Fibroblast of mammary gland (primary cell): ENCODE measurements at regions not wholly inside any gene's neighbourhood (a gene's known extent, or its start where the extent isn't known, plus 50 kb on each side); places are given as distances from the start of the nearest gene placed in this dataset.

ENCODE experiments used
- DNase-seq: peaks from one replicate; pipeline ENCODE4 v3.0.0-alpha.2; 2010; ENCODE audit warnings: low read depth
- H3K4me3 ChIP-seq: 2 replicates; pipeline ENCODE4 v1.5.1; 2011; ENCODE audit warnings: low read depth, mild to moderate bottlenecking, low read length, moderate library complexity; ENCODE audit not compliant: control insufficient read depth
- CTCF ChIP-seq: conservative IDR thresholded peaks from 2 replicates; pipeline ENCODE4 v1.5.1; 2011; ENCODE audit warnings: low read depth, low read length, inconsistent platforms; ENCODE audit not compliant: control insufficient read depth, insufficient read depth

DNA sequence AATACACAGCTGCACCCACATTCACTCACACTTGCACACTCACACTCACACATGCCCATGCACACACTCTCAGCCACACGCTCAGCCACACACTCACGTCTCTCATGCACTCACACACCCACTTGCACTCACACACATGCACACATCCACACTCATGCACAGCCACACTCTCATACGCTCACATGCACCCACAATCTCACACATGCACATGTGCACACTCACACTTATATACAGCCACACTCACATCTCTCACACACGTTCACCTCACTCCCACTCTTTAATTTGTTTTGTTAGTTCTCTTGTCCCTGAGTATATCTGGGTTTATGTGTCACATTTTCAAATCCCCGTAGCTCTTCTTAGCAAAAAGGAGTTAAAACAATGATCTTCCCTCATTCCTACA is 114.9 kb downstream of the LRATD1 start:
- H3K4me3 ChIP-seq: no peak overlapping the region
- TF ChIP-seq CTCF: no peak
- no peak for DNase-seq

GRCh38 chr2:14749884-14750283 is 117.4 kb downstream of the LRATD1 start:
- no peak for TF ChIP-seq CTCF
- peak; percentile 63 for DNase-seq
- H3K4me3 ChIP-seq: no peak overlapping the region

- DNase-seq: no peak
- no peak for TF ChIP-seq CTCF
- no peak overlapping the region for H3K4me3 ChIP-seq
Measured at GRCh38 chr2:14750433-14750832, 117.9 kb downstream of the LRATD1 start.

GRCh38 chr2:14751581-14751980 is 119.1 kb downstream of the LRATD1 start:
- H3K4me3 ChIP-seq: no peak overlapping the region
- no peak for TF ChIP-seq CTCF
- no peak for DNase-seq

DNA sequence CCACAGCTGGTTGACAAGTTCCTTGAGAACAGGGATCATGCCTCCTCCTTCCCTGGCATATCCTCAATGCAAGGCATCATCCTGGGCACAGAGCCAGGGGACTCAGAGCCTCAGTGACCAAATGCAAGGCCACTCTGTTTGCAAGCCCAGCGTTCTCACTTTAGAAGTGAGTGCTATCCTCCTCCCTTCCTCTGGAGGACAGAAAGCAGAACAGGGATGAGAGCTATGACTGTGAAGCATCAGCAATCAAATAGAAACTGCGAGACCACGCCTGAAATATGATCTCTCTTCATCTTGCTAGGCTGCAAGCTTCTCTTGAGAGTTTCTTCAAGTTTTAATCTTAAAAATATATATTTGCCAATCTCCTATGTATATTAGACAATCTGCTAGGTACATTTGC is 119.8 kb downstream of the LRATD1 start:
- H3K4me3 ChIP-seq: no peak overlapping the region
- TF ChIP-seq CTCF: no peak
- no peak for DNase-seq

GRCh38 chr2:14756122-14756541 is 123.6 kb downstream of the LRATD1 start:
- peak; percentile 74 for DNase-seq
- H3K4me3 ChIP-seq: no peak overlapping the region

More at GRCh38 chr2:14756122-14756541, 123.6 kb downstream of the LRATD1 start:
- no peak for TF ChIP-seq CTCF
